GM23338 (cell line): ENCODE measurements at regions not wholly inside any gene's neighbourhood (a gene's known extent, or its start where the extent isn't known, plus 50 kb on each side); places are given as distances from the start of the nearest gene placed in this dataset.

Source experiments
- ATAC-seq: fragments of 200-7000 bp; cut with Tn5 transposase; 3 replicates; pipeline ENCODE4 v1.9.1; 2020
- DNase-seq: peaks from one replicate; pipeline ENCODE4 v3.0.0-alpha.2; 2015; ENCODE audit warnings: low spot score
- H2AFZ ChIP-seq: fragments of 200-600 bp; sonication (generic); 2 replicates; pipeline ENCODE4 v1.8.0; 2016; ENCODE audit warnings: antibody characterized with exemption, mild to moderate bottlenecking, moderate library complexity
- H3F3A ChIP-seq: fragments of 200-600 bp; sonication (generic); replicated peaks from 2 replicates; pipeline ENCODE4 v1.8.0; 2017; ENCODE audit warnings: antibody characterized with exemption, mixed run types, low read depth
- H3K27ac ChIP-seq: fragments of 200-600 bp; sonication (generic); 2 replicates; pipeline ENCODE4 v1.6.1; 2016; ENCODE audit warnings: low read depth
- H3K27me3 ChIP-seq: fragments of 200-600 bp; sonication (generic); 2 replicates; pipeline ENCODE4 v1.8.0; 2016; ENCODE audit warnings: mild to moderate bottlenecking, mixed run types, moderate library complexity; ENCODE audit not compliant: insufficient read depth
- H3K36me3 ChIP-seq: fragments of 200-600 bp; sonication (generic); 2 replicates; pipeline ENCODE4 v1.8.0; 2016; ENCODE audit warnings: mild to moderate bottlenecking; ENCODE audit not compliant: insufficient read depth
- H3K4me1 ChIP-seq: fragments of 200-600 bp; sonication (generic); 2 replicates; pipeline ENCODE4 v1.8.0; 2016; ENCODE audit warnings: mild to moderate bottlenecking, moderate library complexity; ENCODE audit not compliant: insufficient read depth
- H3K4me2 ChIP-seq: fragments of 200-600 bp; sonication (generic); 2 replicates; pipeline ENCODE4 v1.7.1; 2017; ENCODE audit warnings: mixed run types
- H3K4me3 ChIP-seq: fragments of 200-600 bp; sonication (generic); 2 replicates; pipeline ENCODE4 v1.6.1; 2016; ENCODE audit warnings: mixed run types
- H3K79me2 ChIP-seq: fragments of 200-600 bp; sonication (generic); replicated peaks from 2 replicates; pipeline ENCODE4 v1.8.0; 2017; ENCODE audit warnings: mild to moderate bottlenecking; ENCODE audit not compliant: insufficient read depth
- H3K9me2 ChIP-seq: fragments of 200-600 bp; sonication (generic); 2 replicates; pipeline ENCODE4 v1.8.0; 2017; ENCODE audit not compliant: insufficient read depth
- H4K20me1 ChIP-seq: fragments of 200-600 bp; sonication (generic); replicated peaks from 2 replicates; pipeline ENCODE4 v1.8.0; 2017; ENCODE audit warnings: mild to moderate bottlenecking; ENCODE audit not compliant: insufficient read depth
- H3K27ac Mint-ChIP-seq: 2 replicates; pipeline ENCODE4 v1.8.0; 2020; ENCODE audit warnings: inconsistent platforms, mild to moderate bottlenecking, moderate library complexity, mixed read lengths
- H3K27me3 Mint-ChIP-seq: 3 replicates; pipeline ENCODE4 v1.8.0; 2022; ENCODE audit warnings: low read depth, mild to moderate bottlenecking, moderate library complexity, mixed read lengths, inconsistent platforms; ENCODE audit not compliant: insufficient read depth, poor library complexity
- H3K36me3 Mint-ChIP-seq: 3 replicates; pipeline ENCODE4 v1.8.0; 2021; ENCODE audit warnings: low read depth, mild to moderate bottlenecking, inconsistent platforms, moderate library complexity, mixed read lengths
- H3K4me1 Mint-ChIP-seq: 3 replicates; pipeline ENCODE4 v1.8.0; 2020; ENCODE audit warnings: mild to moderate bottlenecking, inconsistent platforms, mixed read lengths
- H3K4me3 Mint-ChIP-seq: 3 replicates; pipeline ENCODE4 v1.8.0; 2021; ENCODE audit warnings: moderate library complexity, mild to moderate bottlenecking, inconsistent platforms, mixed read lengths
- H3K9me3 Mint-ChIP-seq: 3 replicates; pipeline ENCODE4 v1.8.0; 2020; ENCODE audit warnings: moderate library complexity, mild to moderate bottlenecking, inconsistent platforms, mixed read lengths
- CREB1 ChIP-seq: fragments of 250-450 bp; sonication (Bioruptor Pico); IDR thresholded peaks from 2 replicates; pipeline ENCODE4 v1.5.0; 2020; ENCODE audit warnings: low read depth, mild to moderate bottlenecking, moderate library complexity
- CTCF ChIP-seq, 2 experiments: fragments of 200-600 bp in 1 of 2; sonication (generic) in 1 of 2; conservative IDR thresholded peaks; 2 replicates each; pipeline versions ENCODE4 v1.5.1 to v1.6.1; 2016 to 2017; ENCODE audit warnings: antibody characterized with exemption in 2 of 2, low read depth in 2 of 2, mild to moderate bottlenecking in 2 of 2, moderate library complexity in 1 of 2
- ETS1 ChIP-seq: IDR thresholded peaks from 2 replicates; pipeline ENCODE4 v1.6.1; 2016; ENCODE audit warnings: antibody characterized with exemption
- EZH2 ChIP-seq: fragments of 200-600 bp; sonication (generic); IDR thresholded peaks from one replicate; pipeline ENCODE4 v1.8.0; 2017; ENCODE audit warnings: antibody characterized with exemption, mild to moderate bottlenecking, low read depth; ENCODE audit not compliant: unreplicated experiment
- EZH2phosphoT487 ChIP-seq: fragments of 200-600 bp; sonication (generic); IDR thresholded peaks from one replicate; pipeline ENCODE4 v1.8.1; 2018; ENCODE audit warnings: antibody characterized with exemption; ENCODE audit not compliant: unreplicated experiment
- JUNB ChIP-seq: IDR thresholded peaks from one replicate; pipeline ENCODE4 v1.6.1; 2016; ENCODE audit warnings: antibody characterized with exemption; ENCODE audit not compliant: unreplicated experiment
- NANOG ChIP-seq: IDR thresholded peaks from 2 replicates; pipeline ENCODE4 v1.6.1; 2016; ENCODE audit warnings: antibody characterized with exemption, borderline replicate concordance
- POLR2AphosphoS5 ChIP-seq: IDR thresholded peaks from 2 replicates; pipeline ENCODE4 v1.6.1; 2016; ENCODE audit warnings: antibody characterized with exemption, low read depth
- REST ChIP-seq: IDR thresholded peaks from one replicate; pipeline ENCODE4 v1.6.1; 2018; ENCODE audit warnings: antibody characterized with exemption; ENCODE audit not compliant: unreplicated experiment
- STAT1 ChIP-seq: IDR thresholded peaks from one replicate; pipeline ENCODE4 v1.6.1; 2016; ENCODE audit warnings: antibody characterized with exemption; ENCODE audit not compliant: unreplicated experiment
- ZNF114 ChIP-seq: fragments of 250-450 bp; sonication (Bioruptor Pico); IDR thresholded peaks from 2 replicates; pipeline ENCODE4 v1.5.0; 2020; ENCODE audit warnings: mild to moderate bottlenecking, moderate library complexity
- ZNF331 ChIP-seq: fragments of 250-450 bp; sonication (Bioruptor Pico); IDR thresholded peaks from 2 replicates; pipeline ENCODE4 v1.5.0; 2020; ENCODE audit warnings: low read depth, mild to moderate bottlenecking, moderate library complexity
- ZNF462 ChIP-seq: fragments of 250-450 bp; sonication (Bioruptor Pico); IDR thresholded peaks from 2 replicates; pipeline ENCODE4 v1.5.0; 2020; ENCODE audit warnings: mild to moderate bottlenecking, moderate library complexity

DNA sequence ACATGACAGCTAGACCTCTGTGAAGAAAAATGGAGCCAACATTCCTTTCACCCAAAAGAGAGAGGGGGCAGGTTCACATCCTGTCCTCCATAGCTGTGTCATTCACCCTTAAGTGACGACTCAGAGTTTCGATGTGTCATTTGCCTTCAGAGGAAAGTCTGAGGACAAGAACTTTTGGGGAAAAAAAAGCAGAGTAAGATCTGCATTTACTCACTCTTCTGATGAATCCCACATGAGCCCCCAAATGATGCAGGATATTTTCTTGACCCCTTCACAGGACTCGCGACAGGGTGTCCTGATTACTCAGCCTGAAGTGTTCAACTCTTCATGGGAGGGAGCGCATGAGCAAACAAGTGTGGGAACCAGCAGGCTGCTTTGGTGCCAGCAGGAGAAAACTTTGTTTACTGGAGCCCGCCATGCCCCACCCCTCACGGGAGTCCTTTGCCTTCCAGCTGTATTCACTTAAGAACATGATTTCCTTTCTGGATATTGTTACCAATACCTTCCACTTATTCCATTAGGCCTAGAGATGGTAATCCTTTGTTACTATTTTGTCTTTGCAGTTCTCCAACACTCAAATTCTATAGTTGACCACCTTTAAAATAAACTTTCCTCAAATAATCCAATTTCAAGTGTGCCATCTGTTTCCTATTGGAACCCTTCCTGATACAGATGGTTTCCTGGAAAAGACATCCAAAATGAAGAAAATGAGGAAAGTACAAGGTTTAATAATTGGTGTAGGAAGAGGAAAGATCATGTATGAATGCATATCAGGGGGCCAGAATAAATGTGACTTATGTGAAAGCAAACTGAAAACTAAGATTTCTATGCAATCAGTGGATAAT lies 729.8 kb downstream of the FAM181B start:
- H3K27ac ChIP-seq, result no peak overlapping the region
- no peaks in the 10 kb centered on the region; the same call in 2 of the 3 replicates for H3K36me3 Mint-ChIP-seq
- no peak for ATAC-seq
- no peak overlapping the region for H3K27ac Mint-ChIP-seq
- peaks cover 5% of the 10 kb centered on the region; the same call in 1 of the 2 replicates for H3K4me1 ChIP-seq
- no peaks in the 10 kb centered on the region for H3K79me2 ChIP-seq
- peaks cover 5% of the 10 kb centered on the region for H3K4me1 Mint-ChIP-seq
- H2AFZ ChIP-seq, result peak overlapping the region; percentile 52; the same call in 1 of the 2 replicates
- no peaks in the 10 kb centered on the region for H3K27me3 Mint-ChIP-seq
- TF ChIP-seq CREB1 (CRISPR knock-in tag) (no peak), NANOG (no peak), CTCF (conservative IDR thresholded peaks at IDR 0.05; ENCODE audit: low read depth in 2 of 2) (no peak), EZH2phosphoT487 (no peak), ETS1 (no peak), REST (no peak), EZH2 (no peak), ZNF114 (CRISPR knock-in tag) (no peak), POLR2AphosphoS5 (no peak), ZNF462 (CRISPR knock-in tag) (no peak), ZNF331 (CRISPR knock-in tag) (no peak), JUNB (no peak), STAT1 (no peak)
- no peaks in the 10 kb centered on the region for H4K20me1 ChIP-seq
- no peaks in the 10 kb centered on the region for H3K9me3 Mint-ChIP-seq
- no peak for DNase-seq
- H3K9me2 ChIP-seq, result 0 out of 2 replicates have a peak, but pooled peaks cover 10% of the 10 kb centered on the region
- no peak overlapping the region for H3K4me3 ChIP-seq
- H3K4me3 Mint-ChIP-seq, result no peak overlapping the region
- no peaks in the 10 kb centered on the region for H3F3A ChIP-seq
- H3K27me3 ChIP-seq, result no peaks in the 10 kb centered on the region
- H3K4me2 ChIP-seq, result no peak overlapping the region
- no peaks in the 10 kb centered on the region for H3K36me3 ChIP-seq
